IMR-90 (cell line): ENCODE measurements at regions not wholly inside any gene's neighbourhood (a gene's known extent, or its start where the extent isn't known, plus 50 kb on each side); places are given as distances from the start of the nearest gene placed in this dataset.

ENCODE experiments used
- ATAC-seq: fragments of 200-7000 bp; cut with Tn5 transposase; 2 replicates; pipeline ENCODE4 v1.9.1; 2020; ENCODE audit warnings: low read depth, mild to moderate bottlenecking, moderate library complexity
- BruUV-seq: library from RNA; stranded (reverse); fragments of 400-500 nt; replicated peaks from 2 replicates; lab custom pipeline; 2021; lab: Mats Ljungman, UMichigan
- CTCF ChIA-PET: fragments of 300-600 bp; formaldehyde crosslinking; extraction: SDS; loops from one replicate; lab custom pipeline; 2021; ENCODE audit warnings: antibody characterized with exemption; lab: Yijun Ruan, JAX
- POLR2A ChIA-PET: fragments of 300-600 bp; sonication (Branson Sonifier 250); formaldehyde crosslinking; loops from one replicate; lab custom pipeline; 2022; ENCODE audit warnings: antibody characterized with exemption; ENCODE audit not compliant: unreplicated experiment; lab: Charles Lee
- DNase-seq: peaks from one replicate; pipeline ENCODE4 v3.0.0; 2013
- H2AFZ ChIP-seq: replicated peaks from 2 replicates; pipeline ENCODE3; 2013; ENCODE audit warnings: low read length, mild to moderate bottlenecking; ENCODE audit not compliant: poor library complexity
- H2AK5ac ChIP-seq: 2 replicates; pipeline ENCODE4 v1.6.1; 2013; ENCODE audit warnings: low read depth, low read length, inconsistent platforms
- H2AK9ac ChIP-seq: replicated peaks from 2 replicates; pipeline ENCODE3; 2013; ENCODE audit warnings: mild to moderate bottlenecking, low read depth, low read length, moderate library complexity; ENCODE audit not compliant: poor library complexity
- H2BK120ac ChIP-seq: 2 replicates; pipeline ENCODE4 v1.6.1; 2013; ENCODE audit warnings: low read depth, low read length, inconsistent platforms
- H2BK15ac ChIP-seq: 3 replicates; pipeline ENCODE4 v1.6.1; 2013; ENCODE audit warnings: low read depth, low read length, inconsistent platforms
- H2BK20ac ChIP-seq: 2 replicates; pipeline ENCODE4 v1.6.1; 2013; ENCODE audit warnings: low read depth, mild to moderate bottlenecking, inconsistent platforms, low read length, moderate library complexity
- H2BK5ac ChIP-seq: 2 replicates; pipeline ENCODE4 v1.6.1; 2013; ENCODE audit warnings: mild to moderate bottlenecking, low read depth, low read length, inconsistent platforms; ENCODE audit not compliant: poor library complexity, severe bottlenecking
- H3K14ac ChIP-seq: replicated peaks from 2 replicates; pipeline ENCODE4 v1.6.1; 2013; ENCODE audit warnings: low read depth, low read length, inconsistent platforms
- H3K18ac ChIP-seq: 2 replicates; pipeline ENCODE4 v1.6.1; 2013; ENCODE audit warnings: low read depth, low read length, control low read depth
- H3K23ac ChIP-seq: 2 replicates; pipeline ENCODE4 v1.6.1; 2013; ENCODE audit warnings: low read depth, low read length, inconsistent platforms
- H3K27ac ChIP-seq: 2 replicates; pipeline ENCODE4 v1.5.1; 2013; ENCODE audit warnings: mild to moderate bottlenecking, control low read depth, low read length; ENCODE audit not compliant: insufficient read depth
- H3K27me3 ChIP-seq: 2 replicates; pipeline ENCODE4 v1.6.1; 2013; ENCODE audit warnings: low read length; ENCODE audit not compliant: control insufficient read depth, insufficient read depth
- H3K36me3 ChIP-seq: 2 replicates; pipeline ENCODE4 v1.6.1; 2013; ENCODE audit warnings: low read length, mixed read lengths; ENCODE audit not compliant: control insufficient read depth, insufficient read depth
- H3K4ac ChIP-seq: 2 replicates; pipeline ENCODE4 v1.6.1; 2013; ENCODE audit warnings: low read depth, low read length, inconsistent platforms
- H3K4me1 ChIP-seq: 2 replicates; pipeline ENCODE4 v1.6.1; 2013; ENCODE audit warnings: low read length, mixed read lengths; ENCODE audit not compliant: control insufficient read depth, insufficient read depth
- H3K4me2 ChIP-seq: 2 replicates; pipeline ENCODE4 v1.6.1; 2013; ENCODE audit warnings: low read depth, mild to moderate bottlenecking, control low read depth, low read length, moderate library complexity
- H3K4me3 ChIP-seq: 2 replicates; pipeline ENCODE4 v1.5.1; 2013; ENCODE audit warnings: low read depth, mild to moderate bottlenecking, control low read depth, low read length, moderate library complexity; ENCODE audit not compliant: insufficient read depth
- H3K56ac ChIP-seq: 2 replicates; pipeline ENCODE4 v1.6.1; 2013; ENCODE audit warnings: low read length, inconsistent platforms; ENCODE audit not compliant: insufficient read depth; ENCODE audit errors: extremely low read depth
- H3K79me1 ChIP-seq, 2 experiments: 2 replicates each; pipeline ENCODE4 v1.6.1; 2013; ENCODE audit warnings: low read length in 2 of 2, inconsistent platforms in 1 of 2, low read depth in 1 of 2
- H3K9ac ChIP-seq: 2 replicates; pipeline ENCODE4 v1.6.1; 2013; ENCODE audit warnings: low read depth, low read length, control low read depth
- H3K9me1 ChIP-seq: 2 replicates; pipeline ENCODE4 v1.6.1; 2013; ENCODE audit warnings: low read length, inconsistent platforms; ENCODE audit not compliant: insufficient read depth
- H3K9me3 ChIP-seq: 2 replicates; pipeline ENCODE4 v1.6.1; 2013; ENCODE audit warnings: low read length; ENCODE audit not compliant: control insufficient read depth, insufficient read depth
- H4K20me1 ChIP-seq: 2 replicates; pipeline ENCODE4 v1.6.1; 2013; ENCODE audit warnings: low read length, inconsistent platforms; ENCODE audit not compliant: insufficient read depth
- H4K5ac ChIP-seq: 2 replicates; pipeline ENCODE4 v1.6.1; 2013; ENCODE audit warnings: mild to moderate bottlenecking, low read depth, low read length, control low read depth
- H4K8ac ChIP-seq, 2 experiments: 2 replicates each; pipeline ENCODE4 v1.6.1; 2013; ENCODE audit warnings: low read depth in 2 of 2, low read length in 2 of 2, control low read depth in 1 of 2, inconsistent platforms in 1 of 2
- H4K91ac ChIP-seq: 2 replicates; pipeline ENCODE4 v1.6.1; 2013; ENCODE audit warnings: low read depth, low read length, inconsistent platforms; ENCODE audit not compliant: insufficient read depth
- BHLHE40 ChIP-seq: fragments of 150-350 bp; IDR thresholded peaks from 2 replicates; pipeline ENCODE4 v1.6.1; 2016; ENCODE audit warnings: mild to moderate bottlenecking, low read depth, low read length
- CEBPB ChIP-seq: IDR thresholded peaks from 2 replicates; pipeline ENCODE4 v1.6.1; 2012; ENCODE audit warnings: low read depth, low read length, improper control_type of control experiment
- CHD1 ChIP-seq: IDR thresholded peaks from 2 replicates; pipeline ENCODE4 v1.6.1; 2012; ENCODE audit warnings: low read depth, low read length, improper control_type of control experiment
- FOS ChIP-seq: fragments of 150-350 bp; IDR thresholded peaks from 2 replicates; pipeline ENCODE4 v1.6.1; 2016; ENCODE audit warnings: low read depth, low read length
- MAFK ChIP-seq: IDR thresholded peaks from 2 replicates; pipeline ENCODE4 v1.6.1; 2012; ENCODE audit warnings: low read depth, low read length, improper control_type of control experiment
- MAZ ChIP-seq: IDR thresholded peaks from 2 replicates; pipeline ENCODE4 v1.6.1; 2012; ENCODE audit warnings: low read depth, mild to moderate bottlenecking, low read length, improper control_type of control experiment, moderate library complexity, borderline replicate concordance
- MXI1 ChIP-seq: IDR thresholded peaks from 2 replicates; pipeline ENCODE4 v1.6.1; 2012; ENCODE audit warnings: low read depth, mild to moderate bottlenecking, low read length, moderate library complexity, borderline replicate concordance
- NFE2L2 ChIP-seq: fragments of 150-350 bp; IDR thresholded peaks from 2 replicates; pipeline ENCODE4 v1.6.1; 2016; ENCODE audit warnings: low read depth, mild to moderate bottlenecking, low read length
- POLR2A ChIP-seq: IDR thresholded peaks from 2 replicates; pipeline ENCODE4 v1.6.1; 2012; ENCODE audit warnings: mild to moderate bottlenecking, low read depth, low read length
- RAD21 ChIP-seq: IDR thresholded peaks from 2 replicates; pipeline ENCODE4 v1.6.1; 2012; ENCODE audit warnings: low read length, improper control_type of control experiment
- RCOR1 ChIP-seq: IDR thresholded peaks from 2 replicates; pipeline ENCODE4 v1.6.1; 2012; ENCODE audit warnings: mild to moderate bottlenecking, low read length, improper control_type of control experiment; ENCODE audit not compliant: insufficient replicate concordance
- RFX5 ChIP-seq: IDR thresholded peaks from 2 replicates; pipeline ENCODE4 v1.8.0; 2012; ENCODE audit warnings: low read depth, mild to moderate bottlenecking, low read length, moderate library complexity
- SMC3 ChIP-seq: fragments of 150-350 bp; IDR thresholded peaks from 2 replicates; pipeline ENCODE4 v1.6.1; 2016; ENCODE audit warnings: low read depth, mild to moderate bottlenecking, antibody characterized with exemption, low read length, moderate library complexity
- WGBS, 2 experiments: methylation state at CpG; one replicate each; pipeline versions ENCODE4 v1.1.5 to v1.1.7; 2013; ENCODE audit warnings: missing lambda C conversion rate in 2 of 2; ENCODE audit not compliant: insufficient read length in 1 of 2; ENCODE audit errors: extremely low coverage in 2 of 2; 5-methylcytosine and 5-hydroxymethylcytosine counted together
- dilution Hi-C: fragments of 300-500 bp; cut with HindIII; formaldehyde crosslinking; loops from one replicate; pipeline ENCODE4 v1.14.3; 2018; ENCODE audit warnings: low sequenced_read_pairs; ENCODE audit not compliant: unreplicated experiment
- in situ Hi-C: fragments of 300-500 bp; cut with MboI; formaldehyde crosslinking; loops from 3 replicates; pipeline ENCODE4 v1.14.3; 2019; ENCODE audit warnings: low sequenced_read_pairs, inconsistent platforms, mixed read lengths
- intact Hi-C: fragments of 100-400 bp; cut with micrococcal nuclease; formaldehyde crosslinking; loops from 2 replicates; pipeline ENCODE4 v1.10.0; 2022
- TF ChIP-seq, protein P1 (sequence below): fragments of 150-350 bp; IDR thresholded peaks from 2 replicates; pipeline ENCODE4 v1.6.1; 2017; ENCODE audit warnings: mild to moderate bottlenecking, antibody characterized with exemption, low read length, low read depth
- TF ChIP-seq, protein P2 (sequence below): conservative IDR thresholded peaks from 2 replicates; pipeline ENCODE4 v1.5.1; 2012; ENCODE audit warnings: mild to moderate bottlenecking, low read depth, low read length, improper control_type of control experiment
- TF ChIP-seq, protein P3 (sequence below): fragments of 150-350 bp; IDR thresholded peaks from 2 replicates; pipeline ENCODE4 v1.6.1; 2016; ENCODE audit warnings: low read depth, mild to moderate bottlenecking, low read length, moderate library complexity, borderline replicate concordance

DNA sequence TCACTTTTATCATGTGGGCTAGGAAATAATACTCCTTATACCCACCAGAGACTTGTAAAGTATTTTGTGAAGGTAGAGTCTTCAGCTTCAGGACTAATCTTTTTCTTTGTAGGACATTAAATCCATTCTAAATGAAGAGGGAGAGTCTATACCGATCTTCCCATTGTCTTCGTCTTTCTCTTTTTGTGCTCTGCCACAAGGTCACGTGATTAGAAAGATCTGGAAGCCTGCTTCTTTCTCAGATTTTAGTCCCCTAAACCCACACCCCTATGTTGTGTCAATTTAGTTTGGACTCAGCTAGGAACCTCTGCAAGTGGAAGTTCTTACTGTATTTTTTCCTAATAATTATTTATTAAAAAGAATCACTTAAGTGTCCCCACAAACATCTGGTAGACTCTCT, 507.3 kb downstream of the PYDC2 start:
- H3K23ac ChIP-seq, result no peak overlapping the region
- H3K27me3 ChIP-seq, result no peaks in the 10 kb centered on the region
- H2AK9ac ChIP-seq, result no peak overlapping the region
- peaks cover 8% of the 10 kb centered on the region for H3K9me3 ChIP-seq
- H2AFZ ChIP-seq, result no peak overlapping the region
- no peak overlapping the region for H3K9ac ChIP-seq
- no peak overlapping the region for H4K5ac ChIP-seq
- H2BK5ac ChIP-seq, result no peak overlapping the region
- ChIA-PET POLR2A (no interaction called here), CTCF (no interaction called here)
- WGBS, 2 experiments, result no CpG with 5 or more reads among the region's 3 CpGs
- H3K4me3 ChIP-seq, result no peak overlapping the region
- BruUV-seq, result no TSS peak
- H2BK20ac ChIP-seq, result no peak overlapping the region
- H3K79me1 ChIP-seq, result no peaks in the 10 kb centered on the region
- TF ChIP-seq BHLHE40, result no peak
- TF ChIP-seq RCOR1, result no peak
- TF ChIP-seq, protein P1, sequence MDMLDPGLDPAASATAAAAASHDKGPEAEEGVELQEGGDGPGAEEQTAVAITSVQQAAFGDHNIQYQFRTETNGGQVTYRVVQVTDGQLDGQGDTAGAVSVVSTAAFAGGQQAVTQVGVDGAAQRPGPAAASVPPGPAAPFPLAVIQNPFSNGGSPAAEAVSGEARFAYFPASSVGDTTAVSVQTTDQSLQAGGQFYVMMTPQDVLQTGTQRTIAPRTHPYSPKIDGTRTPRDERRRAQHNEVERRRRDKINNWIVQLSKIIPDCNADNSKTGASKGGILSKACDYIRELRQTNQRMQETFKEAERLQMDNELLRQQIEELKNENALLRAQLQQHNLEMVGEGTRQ, result no peak
- TF ChIP-seq CHD1, result no peak
- TF ChIP-seq MAFK, result no peak
- TF ChIP-seq RAD21, result no peak
- TF ChIP-seq SMC3, result no peak
- TF ChIP-seq, protein P2, sequence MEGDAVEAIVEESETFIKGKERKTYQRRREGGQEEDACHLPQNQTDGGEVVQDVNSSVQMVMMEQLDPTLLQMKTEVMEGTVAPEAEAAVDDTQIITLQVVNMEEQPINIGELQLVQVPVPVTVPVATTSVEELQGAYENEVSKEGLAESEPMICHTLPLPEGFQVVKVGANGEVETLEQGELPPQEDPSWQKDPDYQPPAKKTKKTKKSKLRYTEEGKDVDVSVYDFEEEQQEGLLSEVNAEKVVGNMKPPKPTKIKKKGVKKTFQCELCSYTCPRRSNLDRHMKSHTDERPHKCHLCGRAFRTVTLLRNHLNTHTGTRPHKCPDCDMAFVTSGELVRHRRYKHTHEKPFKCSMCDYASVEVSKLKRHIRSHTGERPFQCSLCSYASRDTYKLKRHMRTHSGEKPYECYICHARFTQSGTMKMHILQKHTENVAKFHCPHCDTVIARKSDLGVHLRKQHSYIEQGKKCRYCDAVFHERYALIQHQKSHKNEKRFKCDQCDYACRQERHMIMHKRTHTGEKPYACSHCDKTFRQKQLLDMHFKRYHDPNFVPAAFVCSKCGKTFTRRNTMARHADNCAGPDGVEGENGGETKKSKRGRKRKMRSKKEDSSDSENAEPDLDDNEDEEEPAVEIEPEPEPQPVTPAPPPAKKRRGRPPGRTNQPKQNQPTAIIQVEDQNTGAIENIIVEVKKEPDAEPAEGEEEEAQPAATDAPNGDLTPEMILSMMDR, result no peak
- TF ChIP-seq RFX5, result no peak
- TF ChIP-seq MXI1, result no peak
- TF ChIP-seq FOS, result no peak
- no peak for TF ChIP-seq NFE2L2
- TF ChIP-seq, protein P3, sequence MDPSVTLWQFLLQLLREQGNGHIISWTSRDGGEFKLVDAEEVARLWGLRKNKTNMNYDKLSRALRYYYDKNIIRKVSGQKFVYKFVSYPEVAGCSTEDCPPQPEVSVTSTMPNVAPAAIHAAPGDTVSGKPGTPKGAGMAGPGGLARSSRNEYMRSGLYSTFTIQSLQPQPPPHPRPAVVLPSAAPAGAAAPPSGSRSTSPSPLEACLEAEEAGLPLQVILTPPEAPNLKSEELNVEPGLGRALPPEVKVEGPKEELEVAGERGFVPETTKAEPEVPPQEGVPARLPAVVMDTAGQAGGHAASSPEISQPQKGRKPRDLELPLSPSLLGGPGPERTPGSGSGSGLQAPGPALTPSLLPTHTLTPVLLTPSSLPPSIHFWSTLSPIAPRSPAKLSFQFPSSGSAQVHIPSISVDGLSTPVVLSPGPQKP, result no peak
- TF ChIP-seq MAZ, result no peak
- no peak for TF ChIP-seq POLR2A
- no peak for TF ChIP-seq CEBPB
- H4K91ac ChIP-seq, result no peak overlapping the region
- in situ Hi-C loops (no loop called here), intact Hi-C loops (no loop called here), dilution Hi-C loops (no loop called here)
- no peak overlapping the region for H2BK120ac ChIP-seq
- no peak overlapping the region for H3K4me2 ChIP-seq
- H3K27ac ChIP-seq, result no peak overlapping the region
- no peak overlapping the region for H3K56ac ChIP-seq
- ATAC-seq, result no peak
- H3K4me1 ChIP-seq, result no peaks in the 10 kb centered on the region
- H3K14ac ChIP-seq, result no peak overlapping the region
- no peak overlapping the region for H2AK5ac ChIP-seq
- no peaks in the 10 kb centered on the region for H3K36me3 ChIP-seq
- no peak for DNase-seq
- H4K8ac ChIP-seq, result no peak overlapping the region
- H3K9me1 ChIP-seq, result no peaks in the 10 kb centered on the region
- no peak overlapping the region for H3K18ac ChIP-seq
- no peaks in the 10 kb centered on the region for H4K20me1 ChIP-seq
- H3K4ac ChIP-seq, result no peak overlapping the region
- H2BK15ac ChIP-seq, result no peak overlapping the region
